HCT116 (cell line): ENCODE measurements at regions not wholly inside any gene's neighbourhood (a gene's known extent, or its start where the extent isn't known, plus 50 kb on each side); places are given as distances from the start of the nearest gene placed in this dataset.

ENCODE experiments used
- ATAC-seq: fragments of 200-7000 bp; cut with Tn5 transposase; 2 replicates; pipeline ENCODE4 v1.9.1; 2020; ENCODE audit warnings: mild to moderate bottlenecking, moderate library complexity
- BruUV-seq: library from RNA; stranded (reverse); fragments of 400-500 nt; replicated peaks from 2 replicates; lab custom pipeline; 2021; lab: Mats Ljungman, UMichigan
- CTCF ChIA-PET: fragments of 300-600 bp; sonication (Branson Sonifier 250); formaldehyde crosslinking; loops from one replicate; lab custom pipeline; 2021; ENCODE audit warnings: antibody characterized with exemption; lab: Charles Lee
- POLR2A ChIA-PET: fragments of 300-600, 350-600 bp; sonication (Branson Sonifier 250); formaldehyde crosslinking; loops from one replicate; lab custom pipeline; 2021; ENCODE audit warnings: antibody characterized with exemption; lab: Charles Lee
- RAD21 ChIA-PET, 2 experiments: fragments of 300-600 bp; sonication (Branson Sonifier 250); formaldehyde crosslinking; loops; one replicate each; lab custom pipeline; 2023; ENCODE audit warnings: low total read pairs in 2 of 2; ENCODE audit not compliant: uncharacterized antibody in 2 of 2, unreplicated experiment in 2 of 2, low non-redundant PET in 1 of 2; lab: Charles Lee
- DNase-seq: peaks from one replicate; pipeline ENCODE4 v3.0.0-alpha.2; 2010; ENCODE audit warnings: low read depth, low spot score
- H2AFZ ChIP-seq: fragments of 200-600 bp; shearing (Covaris generic), sonication (generic); 2 replicates; pipeline ENCODE4 v1.6.1; 2017; ENCODE audit warnings: low read depth, mixed run types, mixed read lengths, antibody characterized with exemption, low read length; ENCODE audit not compliant: poor library complexity, severe bottlenecking
- H3K27ac ChIP-seq: 2 replicates; pipeline ENCODE4 v1.5.1; 2012; ENCODE audit warnings: low read depth, low read length
- H3K27me3 ChIP-seq: fragments of 200-600 bp; sonication (generic); 2 replicates; pipeline ENCODE4 v1.6.1; 2016; ENCODE audit warnings: mixed run types, low read length, mixed read lengths; ENCODE audit not compliant: insufficient read depth
- H3K36me3 ChIP-seq, 2 experiments: fragments of 200-500 bp in 1 of 2; fragments of 200-600 bp in 1 of 2; sonication (Bioruptor generic) in 1 of 2; sonication (generic) in 1 of 2; 2 replicates each; pipeline versions ENCODE4 v1.5.1 to v1.6.1; 2014 to 2016; ENCODE audit warnings: low read length in 2 of 2, inconsistent platforms in 1 of 2, mixed read lengths in 1 of 2, mixed run types in 1 of 2; ENCODE audit not compliant: insufficient read depth in 2 of 2, control insufficient read depth in 1 of 2
- H3K4me1 ChIP-seq, 2 experiments: fragments of 200-600 bp in 1 of 2; sonication (generic) in 1 of 2; 2 replicates each; pipeline versions ENCODE4 v1.5.1 to v1.6.1; 2012 to 2017; ENCODE audit warnings: low read length in 2 of 2, inconsistent platforms in 1 of 2, mild to moderate bottlenecking in 1 of 2, mixed read lengths in 1 of 2, mixed run types in 1 of 2, moderate library complexity in 1 of 2; ENCODE audit not compliant: insufficient read depth in 2 of 2, control insufficient read depth in 1 of 2
- H3K4me2 ChIP-seq: fragments of 200-600 bp; sonication (generic); 2 replicates; pipeline ENCODE4 v1.6.1; 2017; ENCODE audit warnings: mixed run types, low read length, mixed read lengths
- H3K4me3 ChIP-seq, 2 experiments: fragments of 200-600 bp in 1 of 2; sonication (generic) in 1 of 2; replicated peaks in 1 of 2; 2 replicates each; pipeline ENCODE4 v1.5.1; 2011 to 2016; ENCODE audit warnings: low read length in 2 of 2, control low read depth in 1 of 2, low read depth in 1 of 2, mild to moderate bottlenecking in 1 of 2, mixed read lengths in 1 of 2, mixed run types in 1 of 2
- H3K79me2 ChIP-seq: fragments of 200-600 bp; sonication (generic); 2 replicates; pipeline ENCODE4 v1.6.1; 2017; ENCODE audit warnings: mild to moderate bottlenecking, mixed run types, low read length, moderate library complexity, mixed read lengths; ENCODE audit not compliant: insufficient read depth
- H3K9ac ChIP-seq: fragments of 200-600 bp; sonication (generic); 2 replicates; pipeline ENCODE4 v1.6.1; 2016; ENCODE audit warnings: low read length, mixed read lengths
- H3K9me2 ChIP-seq: fragments of 200-600 bp; sonication (generic), shearing (Covaris generic); 2 replicates; pipeline ENCODE4 v1.6.1; 2017; ENCODE audit warnings: mixed run types, mild to moderate bottlenecking, moderate library complexity; ENCODE audit not compliant: insufficient read depth
- H3K9me3 ChIP-seq, 2 experiments: fragments of 200-500 bp in 1 of 2; fragments of 200-600 bp in 1 of 2; sonication (Bioruptor generic) in 1 of 2; sonication (generic) in 1 of 2; 2 replicates each; pipeline ENCODE4 v1.6.1; 2014 to 2017; ENCODE audit warnings: low read length in 2 of 2, mixed read lengths in 2 of 2, inconsistent platforms in 1 of 2, low read depth in 1 of 2, mild to moderate bottlenecking in 1 of 2, mixed run types in 1 of 2, moderate library complexity in 1 of 2; ENCODE audit not compliant: control insufficient read depth in 1 of 2, insufficient read depth in 1 of 2
- H4K20me1 ChIP-seq: fragments of 200-600 bp; sonication (generic), shearing (Covaris generic); 2 replicates; pipeline ENCODE4 v1.6.1; 2017; ENCODE audit warnings: mixed run types, mild to moderate bottlenecking, moderate library complexity; ENCODE audit not compliant: insufficient read depth
- CBX3 ChIP-seq: IDR thresholded peaks from 2 replicates; pipeline ENCODE4 v1.6.1; 2012; ENCODE audit warnings: low read depth
- CEBPB ChIP-seq: IDR thresholded peaks from 2 replicates; pipeline ENCODE4 v1.6.1; 2012; ENCODE audit warnings: low read depth
- EGR1 ChIP-seq: IDR thresholded peaks from 2 replicates; pipeline ENCODE4 v1.6.1; 2012; ENCODE audit warnings: low read depth
- ELF1 ChIP-seq: IDR thresholded peaks from 2 replicates; pipeline ENCODE4 v1.6.1; 2012; ENCODE audit warnings: low read depth, borderline replicate concordance
- EZH2 ChIP-seq: fragments of 200-600 bp; sonication (generic); IDR thresholded peaks from 2 replicates; pipeline ENCODE4 v1.6.1; 2017; ENCODE audit warnings: antibody characterized with exemption, mixed run types
- EZH2phosphoT487 ChIP-seq: fragments of 200-600 bp; IDR thresholded peaks from 2 replicates; pipeline ENCODE4 v1.6.1; 2018; ENCODE audit warnings: antibody characterized with exemption, borderline replicate concordance
- FOSL1 ChIP-seq: IDR thresholded peaks from 2 replicates; pipeline ENCODE4 v1.6.1; 2012; ENCODE audit warnings: low read depth
- JUND ChIP-seq: IDR thresholded peaks from 2 replicates; pipeline ENCODE4 v1.6.1; 2012
- POLR2A ChIP-seq: IDR thresholded peaks from 2 replicates; pipeline ENCODE4 v1.7.0; 2011; ENCODE audit warnings: borderline replicate concordance; ENCODE audit not compliant: insufficient read depth, insufficient read length; ENCODE audit errors: extremely low read depth
- POLR2AphosphoS5 ChIP-seq: IDR thresholded peaks from 2 replicates; pipeline ENCODE4 v1.6.1; 2011; ENCODE audit warnings: mild to moderate bottlenecking, low read depth, low read length, moderate library complexity
- RAD21 ChIP-seq: IDR thresholded peaks from 2 replicates; pipeline ENCODE4 v1.6.1; 2012; ENCODE audit warnings: low read depth, mild to moderate bottlenecking
- SIN3A ChIP-seq: IDR thresholded peaks from 2 replicates; pipeline ENCODE4 v1.6.1; 2012; ENCODE audit warnings: low read depth
- SP1 ChIP-seq: IDR thresholded peaks from 2 replicates; pipeline ENCODE4 v1.6.1; 2012; ENCODE audit warnings: low read depth
- SRF ChIP-seq: IDR thresholded peaks from 2 replicates; pipeline ENCODE4 v1.6.1; 2012; ENCODE audit warnings: low read depth
- ZNF274 ChIP-seq: fragments of 200-500 bp; sonication (Bioruptor generic); IDR thresholded peaks from 2 replicates; pipeline ENCODE4 v1.6.1; 2014; ENCODE audit warnings: mild to moderate bottlenecking, low read depth, low read length, inconsistent platforms
- intact Hi-C: fragments of 100-400 bp; cut with micrococcal nuclease; formaldehyde crosslinking; loops from 2 replicates; pipeline ENCODE4 v1.10.0; 2022
- TF ChIP-seq, protein P1 (sequence below), 3 experiments: fragments of 200-600 bp in 1 of 3; sonication (generic) in 1 of 3; IDR thresholded peaks in 2 of 3; conservative IDR thresholded peaks in 1 of 3; 2 replicates each; pipeline ENCODE4 v1.5.1; 2012 to 2017; ENCODE audit warnings: low read depth in 2 of 3, low read length in 2 of 3, antibody characterized with exemption in 1 of 3, borderline replicate concordance in 1 of 3, control low read depth in 1 of 3, mild to moderate bottlenecking in 1 of 3, mixed read lengths in 1 of 3, mixed run types in 1 of 3, moderate library complexity in 1 of 3; ENCODE audit not compliant: insufficient read depth in 1 of 3
- TF ChIP-seq, protein P2 (sequence below): IDR thresholded peaks from 2 replicates; pipeline ENCODE4 v1.6.1; 2011; ENCODE audit warnings: mild to moderate bottlenecking, low read length, moderate library complexity; ENCODE audit not compliant: insufficient replicate concordance; ENCODE audit errors: extremely low read depth
- TF ChIP-seq, protein P3 (sequence below): IDR thresholded peaks from 2 replicates; pipeline ENCODE4 v1.6.1; 2012
- TF ChIP-seq, protein P4 (sequence below): IDR thresholded peaks from 2 replicates; pipeline ENCODE4 v1.6.1; 2012; ENCODE audit warnings: low read depth

DNA sequence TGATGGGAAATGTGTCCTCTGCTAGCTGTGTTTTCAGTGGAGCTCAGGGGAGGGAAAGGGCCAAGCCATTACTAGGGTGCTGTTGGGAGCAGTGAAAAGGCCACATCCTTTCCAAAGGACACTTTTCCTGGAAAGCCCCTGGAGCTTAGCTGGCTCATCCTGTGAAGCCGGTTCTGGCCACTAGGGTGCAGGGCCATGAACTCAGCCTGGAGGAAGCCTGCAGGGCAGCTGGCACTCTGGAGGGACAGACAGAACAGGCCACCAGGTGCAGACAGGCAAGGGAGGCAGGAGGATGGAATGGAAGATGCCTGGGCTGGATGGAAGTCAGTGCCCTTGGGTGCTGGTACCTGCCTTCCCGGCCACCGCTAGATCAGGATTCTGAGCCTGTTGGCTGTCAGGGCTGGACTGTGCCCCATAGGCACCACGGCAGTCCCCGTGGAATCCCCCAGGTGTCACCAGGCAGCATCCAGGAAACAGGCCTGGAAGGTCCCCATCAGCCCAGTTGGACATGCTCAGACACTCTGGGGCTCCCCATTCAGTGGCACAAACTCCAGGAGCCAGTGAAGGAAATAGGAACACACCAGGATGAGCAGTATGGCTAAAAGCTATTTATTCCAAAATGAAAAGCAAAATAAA lies 76.2 kb upstream of the C2CD4B start (continued):
- TF ChIP-seq SRF (no peak), SIN3A (no peak)

DNA sequence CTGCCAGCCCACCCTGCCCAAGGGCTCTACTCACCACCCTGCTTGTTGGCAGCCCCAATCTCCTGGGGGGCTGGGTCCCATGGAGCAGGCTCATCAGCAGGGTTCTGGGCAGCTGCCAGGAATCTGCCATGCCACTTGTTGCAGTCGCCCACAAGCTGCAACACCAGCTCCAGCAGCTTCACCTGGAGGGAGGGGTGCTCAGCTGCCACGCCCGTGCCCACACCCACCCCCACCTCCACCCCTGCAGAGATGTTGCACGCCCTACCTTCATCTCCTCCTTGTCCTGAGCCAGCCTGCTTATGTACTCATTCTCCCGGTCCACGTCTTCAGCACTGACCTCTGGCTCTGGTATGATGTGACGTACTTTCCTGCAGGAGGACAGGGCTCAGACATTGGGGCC lies 77.9 kb upstream of the C2CD4B start:
- 0 out of 4 replicates have a peak, but pooled peaks cover 0 to 2% of the 10 kb centered on the region in 2 experiments for H3K4me1 ChIP-seq
- RAD21 ChIA-PET = no interaction called here
- BruUV-seq = no TSS peak
- no peaks in the 10 kb centered on the region for H3K79me2 ChIP-seq
- TF ChIP-seq CBX3 = no peak
- no peak for TF ChIP-seq CEBPB
- TF ChIP-seq RAD21 = no peak
- TF ChIP-seq JUND = no peak
- no peak for TF ChIP-seq EGR1
- no peak for TF ChIP-seq SIN3A
- TF ChIP-seq, protein P1, sequence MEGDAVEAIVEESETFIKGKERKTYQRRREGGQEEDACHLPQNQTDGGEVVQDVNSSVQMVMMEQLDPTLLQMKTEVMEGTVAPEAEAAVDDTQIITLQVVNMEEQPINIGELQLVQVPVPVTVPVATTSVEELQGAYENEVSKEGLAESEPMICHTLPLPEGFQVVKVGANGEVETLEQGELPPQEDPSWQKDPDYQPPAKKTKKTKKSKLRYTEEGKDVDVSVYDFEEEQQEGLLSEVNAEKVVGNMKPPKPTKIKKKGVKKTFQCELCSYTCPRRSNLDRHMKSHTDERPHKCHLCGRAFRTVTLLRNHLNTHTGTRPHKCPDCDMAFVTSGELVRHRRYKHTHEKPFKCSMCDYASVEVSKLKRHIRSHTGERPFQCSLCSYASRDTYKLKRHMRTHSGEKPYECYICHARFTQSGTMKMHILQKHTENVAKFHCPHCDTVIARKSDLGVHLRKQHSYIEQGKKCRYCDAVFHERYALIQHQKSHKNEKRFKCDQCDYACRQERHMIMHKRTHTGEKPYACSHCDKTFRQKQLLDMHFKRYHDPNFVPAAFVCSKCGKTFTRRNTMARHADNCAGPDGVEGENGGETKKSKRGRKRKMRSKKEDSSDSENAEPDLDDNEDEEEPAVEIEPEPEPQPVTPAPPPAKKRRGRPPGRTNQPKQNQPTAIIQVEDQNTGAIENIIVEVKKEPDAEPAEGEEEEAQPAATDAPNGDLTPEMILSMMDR (IDR thresholded peaks at IDR 0.05 in 2 of 3, conservative IDR thresholded peaks at IDR 0.05 in 1 of 3; ENCODE audit: borderline replicate concordance in 1 of 3, insufficient read depth in 1 of 3, low read depth in 2 of 3, low read length in 2 of 3) = no peak
- TF ChIP-seq ZNF274 = no peak
- no peak for TF ChIP-seq EZH2phosphoT487
- TF ChIP-seq, protein P2, sequence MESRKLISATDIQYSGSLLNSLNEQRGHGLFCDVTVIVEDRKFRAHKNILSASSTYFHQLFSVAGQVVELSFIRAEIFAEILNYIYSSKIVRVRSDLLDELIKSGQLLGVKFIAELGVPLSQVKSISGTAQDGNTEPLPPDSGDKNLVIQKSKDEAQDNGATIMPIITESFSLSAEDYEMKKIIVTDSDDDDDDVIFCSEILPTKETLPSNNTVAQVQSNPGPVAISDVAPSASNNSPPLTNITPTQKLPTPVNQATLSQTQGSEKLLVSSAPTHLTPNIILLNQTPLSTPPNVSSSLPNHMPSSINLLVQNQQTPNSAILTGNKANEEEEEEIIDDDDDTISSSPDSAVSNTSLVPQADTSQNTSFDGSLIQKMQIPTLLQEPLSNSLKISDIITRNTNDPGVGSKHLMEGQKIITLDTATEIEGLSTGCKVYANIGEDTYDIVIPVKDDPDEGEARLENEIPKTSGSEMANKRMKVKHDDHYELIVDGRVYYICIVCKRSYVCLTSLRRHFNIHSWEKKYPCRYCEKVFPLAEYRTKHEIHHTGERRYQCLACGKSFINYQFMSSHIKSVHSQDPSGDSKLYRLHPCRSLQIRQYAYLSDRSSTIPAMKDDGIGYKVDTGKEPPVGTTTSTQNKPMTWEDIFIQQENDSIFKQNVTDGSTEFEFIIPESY = no peak
- no peak for TF ChIP-seq SRF
- TF ChIP-seq, protein P3, sequence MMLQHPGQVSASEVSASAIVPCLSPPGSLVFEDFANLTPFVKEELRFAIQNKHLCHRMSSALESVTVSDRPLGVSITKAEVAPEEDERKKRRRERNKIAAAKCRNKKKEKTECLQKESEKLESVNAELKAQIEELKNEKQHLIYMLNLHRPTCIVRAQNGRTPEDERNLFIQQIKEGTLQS = no peak
- TF ChIP-seq POLR2A = no peak
- no peak for TF ChIP-seq ELF1
- TF ChIP-seq SP1 = no peak
- no peak for TF ChIP-seq EZH2
- TF ChIP-seq POLR2AphosphoS5 = no peak
- TF ChIP-seq, protein P4, sequence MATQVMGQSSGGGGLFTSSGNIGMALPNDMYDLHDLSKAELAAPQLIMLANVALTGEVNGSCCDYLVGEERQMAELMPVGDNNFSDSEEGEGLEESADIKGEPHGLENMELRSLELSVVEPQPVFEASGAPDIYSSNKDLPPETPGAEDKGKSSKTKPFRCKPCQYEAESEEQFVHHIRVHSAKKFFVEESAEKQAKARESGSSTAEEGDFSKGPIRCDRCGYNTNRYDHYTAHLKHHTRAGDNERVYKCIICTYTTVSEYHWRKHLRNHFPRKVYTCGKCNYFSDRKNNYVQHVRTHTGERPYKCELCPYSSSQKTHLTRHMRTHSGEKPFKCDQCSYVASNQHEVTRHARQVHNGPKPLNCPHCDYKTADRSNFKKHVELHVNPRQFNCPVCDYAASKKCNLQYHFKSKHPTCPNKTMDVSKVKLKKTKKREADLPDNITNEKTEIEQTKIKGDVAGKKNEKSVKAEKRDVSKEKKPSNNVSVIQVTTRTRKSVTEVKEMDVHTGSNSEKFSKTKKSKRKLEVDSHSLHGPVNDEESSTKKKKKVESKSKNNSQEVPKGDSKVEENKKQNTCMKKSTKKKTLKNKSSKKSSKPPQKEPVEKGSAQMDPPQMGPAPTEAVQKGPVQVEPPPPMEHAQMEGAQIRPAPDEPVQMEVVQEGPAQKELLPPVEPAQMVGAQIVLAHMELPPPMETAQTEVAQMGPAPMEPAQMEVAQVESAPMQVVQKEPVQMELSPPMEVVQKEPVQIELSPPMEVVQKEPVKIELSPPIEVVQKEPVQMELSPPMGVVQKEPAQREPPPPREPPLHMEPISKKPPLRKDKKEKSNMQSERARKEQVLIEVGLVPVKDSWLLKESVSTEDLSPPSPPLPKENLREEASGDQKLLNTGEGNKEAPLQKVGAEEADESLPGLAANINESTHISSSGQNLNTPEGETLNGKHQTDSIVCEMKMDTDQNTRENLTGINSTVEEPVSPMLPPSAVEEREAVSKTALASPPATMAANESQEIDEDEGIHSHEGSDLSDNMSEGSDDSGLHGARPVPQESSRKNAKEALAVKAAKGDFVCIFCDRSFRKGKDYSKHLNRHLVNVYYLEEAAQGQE = no peak
- no peak for TF ChIP-seq FOSL1
- DNase-seq = no peak
- no peak overlapping the region for H3K4me3 ChIP-seq
- H3K36me3 ChIP-seq = no peaks in the 10 kb centered on the region
- POLR2A ChIA-PET = no interaction called here
- no peak overlapping the region for H3K4me2 ChIP-seq
- no peak overlapping the region for H3K9ac ChIP-seq
- ATAC-seq = no peak
- H2AFZ ChIP-seq = no peak overlapping the region
- 0 out of 4 replicates have a peak, but pooled peaks cover 1 to 2% of the 10 kb centered on the region in 2 experiments for H3K9me3 ChIP-seq
- CTCF ChIA-PET = interaction anchor here (0.6 to 1.5 kb wide), 2 partner anchors 11 to 20 kb away, joined by 3 to 9 read pairs; no protein-coding TSS in a partner anchor
- H3K27ac ChIP-seq = no peak overlapping the region
- no peaks in the 10 kb centered on the region for H3K27me3 ChIP-seq
- intact Hi-C loops = no loop called here
- H3K9me2 ChIP-seq = no peaks in the 10 kb centered on the region
- no peaks in the 10 kb centered on the region for H4K20me1 ChIP-seq
